Germinal center (tissue), 1 donor: ENCODE measurements at regions not wholly inside any gene's neighbourhood (a gene's known extent, or its start where the extent isn't known, plus 50 kb on each side); places are given as distances from the start of the nearest gene placed in this dataset.
A peak's percentile ranks its signal among the peaks of the same experiment; 100 is the strongest.

Experiments
- DNase-seq: peaks from one replicate; pipeline ENCODE4 v3.0.0; 2012; ENCODE audit warnings: mixed read lengths, low spot score

DNA sequence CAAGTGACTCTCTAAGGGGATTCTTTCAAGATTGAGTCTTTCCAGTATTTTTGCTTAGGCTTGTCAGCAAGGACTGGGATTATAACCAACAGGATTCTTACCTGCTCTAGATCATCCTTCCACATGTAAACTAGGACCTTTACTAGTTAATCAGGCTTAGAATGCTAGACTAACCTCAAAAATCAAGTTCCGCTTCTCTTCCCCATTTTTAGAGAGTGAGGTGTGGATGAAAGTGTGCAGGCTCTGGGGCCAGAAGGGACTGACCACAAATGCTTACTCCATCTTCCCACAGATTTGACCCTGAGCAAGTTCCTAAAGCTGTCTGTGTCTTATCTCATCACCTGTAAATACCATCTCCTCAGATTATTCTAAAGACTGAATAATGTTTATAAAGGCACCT lies 89.5 kb upstream of the IL12A start:
- DNase-seq, result no peak

GRCh38 chr3:159902546-159903314 lies 85.9 kb upstream of the IL12A start:
- DNase-seq, result no peak

DNA sequence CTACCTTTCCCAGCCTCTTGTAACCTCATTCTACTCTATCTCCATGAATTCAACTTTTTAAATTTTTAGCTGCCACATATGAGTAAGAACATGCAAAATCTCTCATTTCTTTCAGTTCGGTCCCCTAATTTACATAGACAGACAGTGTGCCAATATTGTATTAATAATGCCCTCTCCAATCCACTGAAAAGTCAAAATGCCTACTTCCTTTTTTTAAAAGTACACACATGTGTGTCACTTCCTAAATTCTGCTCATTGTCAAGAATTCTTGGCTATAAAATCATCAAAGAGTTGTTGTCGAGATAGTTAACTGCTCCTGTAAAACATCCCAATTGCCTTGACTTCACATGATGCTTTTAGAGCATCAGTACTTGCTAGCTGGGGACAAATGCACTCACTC lies 84.2 kb upstream of the IL12A start:
- peak; percentile 20 for DNase-seq

GRCh38 chr3:159904911-159905310 lies 83.7 kb upstream of the IL12A start:
- no peak for DNase-seq

DNA sequence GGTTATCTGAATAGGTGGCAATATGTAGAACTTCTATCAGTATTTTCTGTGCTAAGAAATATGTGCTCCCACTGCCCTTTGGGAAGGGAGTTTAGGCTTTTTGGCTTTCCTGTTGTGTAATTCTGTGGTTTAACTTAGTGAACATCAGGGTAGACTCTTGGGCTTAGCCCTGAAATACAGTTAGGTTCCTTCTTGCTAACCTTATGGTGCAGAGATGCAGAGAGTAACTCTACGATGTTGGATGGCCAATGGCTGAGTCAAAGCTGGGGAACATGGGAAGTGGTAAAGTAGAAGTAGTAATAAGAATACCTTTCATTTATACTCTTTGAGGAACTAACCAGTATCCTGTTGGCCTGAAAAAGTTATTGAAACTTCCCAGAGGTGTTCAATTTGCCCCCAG lies 80.8 kb upstream of the IL12A start:
- no peak for DNase-seq

- DNase-seq, result peak; percentile 13
These were observed 77.5 kb upstream of the IL12A start for GRCh38 chr3:159910991-159911663.

DNA sequence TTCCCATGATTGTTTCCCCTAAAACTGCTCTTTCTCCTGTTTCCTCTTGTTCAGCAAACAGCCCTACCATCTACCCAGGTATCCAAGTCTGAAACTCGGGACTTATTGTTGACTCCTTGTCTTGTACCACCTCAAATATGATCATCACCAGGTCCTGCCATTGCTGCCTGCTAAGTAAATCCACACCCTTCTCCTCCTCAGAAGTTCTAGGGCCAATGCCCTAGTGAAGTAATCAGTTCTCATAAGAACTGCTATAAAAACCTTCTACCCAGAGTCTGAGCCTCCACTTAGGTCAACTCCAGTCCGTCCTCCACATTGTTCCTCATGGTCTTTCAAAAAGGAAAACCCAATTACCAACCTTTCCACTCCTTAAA lies 77.0 kb upstream of the IL12A start:
- DNase-seq, result no peak

GRCh38 chr3:159913712-159914414 lies 74.8 kb upstream of the IL12A start:
- no peak for DNase-seq

DNA sequence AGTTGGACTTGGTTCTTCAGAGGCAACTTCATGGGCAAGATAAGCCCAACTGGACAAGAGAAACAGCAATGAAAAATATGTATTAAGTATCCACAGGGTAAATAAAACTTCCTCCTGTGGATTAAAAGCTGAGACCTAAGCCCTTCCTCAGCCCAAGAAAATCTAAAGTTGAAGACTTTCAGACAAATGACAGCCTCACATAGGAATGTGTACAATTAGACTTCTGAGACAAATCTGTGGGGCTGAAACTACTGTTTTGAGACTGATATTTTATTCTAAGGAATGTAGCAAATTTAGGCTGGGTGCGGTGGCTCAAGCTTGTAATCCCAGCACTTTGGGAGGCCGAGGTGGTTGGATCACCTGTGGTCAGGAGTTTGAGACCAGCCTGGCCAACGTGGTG lies 74.2 kb upstream of the IL12A start:
- no peak for DNase-seq

DNA sequence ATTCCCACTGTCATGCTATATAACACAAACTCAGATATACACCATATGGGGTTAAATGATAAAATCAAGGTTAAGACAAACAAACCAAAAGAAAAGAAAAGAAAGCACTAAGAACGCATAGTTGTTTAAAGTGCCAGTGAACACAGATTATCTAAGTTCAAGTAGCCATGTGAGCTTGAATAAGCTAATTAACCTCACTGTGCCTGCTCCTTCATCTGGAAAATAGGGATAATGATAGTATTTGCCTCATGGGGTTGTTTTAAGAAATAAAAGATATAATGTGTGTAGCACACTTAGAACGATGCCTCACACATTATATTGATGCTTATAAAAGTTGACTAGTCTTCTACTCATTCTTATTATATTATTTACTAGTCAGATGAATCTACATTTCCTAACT lies 72.6 kb upstream of the IL12A start:
- no peak for DNase-seq

- DNase-seq, result no peak
These were observed 71.5 kb upstream of the IL12A start for GRCh38 chr3:159917141-159917540.

DNA sequence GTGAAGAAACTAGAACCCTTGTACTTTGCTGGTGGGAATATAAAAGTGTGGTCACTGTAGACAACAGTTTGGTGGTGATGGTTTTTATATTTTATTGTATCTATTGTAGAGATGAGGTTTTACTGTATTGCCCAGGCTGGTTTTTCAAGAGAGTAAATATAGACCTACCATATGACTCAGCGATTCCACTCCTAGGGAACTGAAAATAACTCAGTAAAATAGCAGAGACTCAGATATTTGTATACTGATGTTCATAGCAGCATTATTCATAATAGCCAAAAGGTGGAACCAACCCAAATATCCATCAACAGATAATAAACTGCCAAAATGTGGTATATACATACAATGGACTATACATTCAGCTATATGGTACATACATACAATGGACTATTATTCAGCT lies 68.8 kb upstream of the IL12A start:
- DNase-seq, result no peak

DNA sequence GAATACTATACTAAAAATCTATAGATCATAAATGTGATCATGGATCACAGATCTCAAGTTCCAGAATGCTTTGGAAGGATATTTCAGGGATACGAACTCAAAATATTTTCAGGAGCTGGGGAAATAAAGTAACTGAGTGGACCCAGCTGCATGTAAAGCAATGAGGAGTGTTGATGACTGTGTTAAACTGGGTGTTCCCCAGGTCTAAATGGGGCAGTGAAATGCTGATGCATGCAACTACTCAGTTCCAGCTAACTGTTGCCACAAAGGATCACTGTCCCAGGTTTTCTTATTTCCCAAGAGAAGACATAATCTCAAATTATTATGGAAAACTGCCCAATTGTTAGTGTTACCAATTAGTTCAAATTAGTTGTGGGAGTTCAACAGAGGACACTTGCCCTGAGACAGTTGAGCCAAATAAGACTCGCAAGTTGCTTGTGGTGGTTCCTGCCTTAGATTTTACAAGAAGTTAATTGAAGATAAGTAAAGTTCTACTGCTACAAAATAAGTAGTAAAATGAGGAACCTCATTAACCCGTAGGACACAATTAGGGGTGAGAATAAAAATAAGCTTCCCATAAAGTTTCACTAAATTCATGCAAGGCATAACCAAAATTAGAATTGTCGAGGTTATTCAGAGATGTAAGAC lies 66.3 kb upstream of the IL12A start:
- DNase-seq, result no peak

DNA sequence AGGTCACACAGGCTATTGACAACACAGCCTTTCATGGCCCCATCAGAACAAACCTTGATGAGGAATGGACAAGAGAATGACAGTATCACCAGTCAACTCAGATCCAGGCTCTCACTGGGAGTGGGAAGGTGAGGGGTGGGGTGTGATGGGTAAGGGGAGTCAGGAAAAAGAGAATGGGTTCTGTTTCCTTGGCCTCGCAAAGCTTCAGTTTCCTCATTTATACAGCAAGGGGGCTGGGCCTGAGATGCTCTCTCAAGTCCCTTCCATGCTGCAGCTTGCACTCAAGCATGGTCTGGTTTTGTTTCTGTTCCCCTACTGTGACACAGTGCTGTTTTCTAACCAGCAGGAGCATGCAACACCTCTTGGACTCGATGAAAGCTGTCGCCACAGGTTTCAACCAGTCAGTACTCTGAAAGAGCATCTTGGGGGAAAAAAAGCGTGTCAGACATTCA lies 65.7 kb upstream of the IL12A start:
- DNase-seq, result peak; percentile 55

DNA sequence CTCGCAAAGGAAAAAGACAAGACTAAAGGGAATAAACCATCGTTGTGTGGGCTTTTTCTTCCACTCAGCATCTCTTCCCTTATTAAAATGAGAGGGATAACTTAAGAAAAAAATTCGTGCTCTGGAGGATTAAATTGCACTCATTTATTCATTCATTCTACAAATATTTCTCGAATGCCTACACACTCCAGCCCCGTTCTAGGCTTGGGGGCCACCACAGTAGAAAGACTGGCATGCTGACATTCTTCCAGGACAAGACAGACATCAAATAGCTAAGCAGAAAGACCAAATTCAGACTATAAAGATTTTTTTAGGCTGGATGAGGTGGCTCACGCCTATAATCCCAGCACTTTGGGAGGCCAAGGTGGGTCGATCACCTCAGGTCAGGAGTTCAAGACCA lies 65.3 kb upstream of the IL12A start:
- DNase-seq, result no peak

- DNase-seq, result no peak
These were observed 64.7 kb upstream of the IL12A start for GRCh38 chr3:159923956-159924355.

DNA sequence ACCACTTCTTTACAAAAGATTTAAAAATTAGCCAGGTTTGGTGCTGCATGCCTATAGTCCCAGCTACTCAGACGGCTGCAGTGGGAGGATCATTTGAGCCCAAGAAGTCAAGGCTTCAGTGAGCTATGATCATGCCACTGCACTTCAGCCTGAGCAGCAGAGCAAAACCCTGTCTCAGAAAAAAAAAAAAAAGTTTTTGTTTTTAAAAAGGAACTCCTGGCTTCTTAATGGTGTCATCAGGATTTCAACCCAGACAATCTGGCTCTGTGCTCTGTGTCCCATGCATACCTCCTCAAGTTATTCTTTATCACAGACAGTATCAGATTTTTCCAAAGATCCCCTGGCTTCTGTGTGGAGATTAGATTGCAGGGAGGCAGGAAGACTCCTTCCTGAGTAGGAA lies 64.2 kb upstream of the IL12A start:
- no peak for DNase-seq

DNA sequence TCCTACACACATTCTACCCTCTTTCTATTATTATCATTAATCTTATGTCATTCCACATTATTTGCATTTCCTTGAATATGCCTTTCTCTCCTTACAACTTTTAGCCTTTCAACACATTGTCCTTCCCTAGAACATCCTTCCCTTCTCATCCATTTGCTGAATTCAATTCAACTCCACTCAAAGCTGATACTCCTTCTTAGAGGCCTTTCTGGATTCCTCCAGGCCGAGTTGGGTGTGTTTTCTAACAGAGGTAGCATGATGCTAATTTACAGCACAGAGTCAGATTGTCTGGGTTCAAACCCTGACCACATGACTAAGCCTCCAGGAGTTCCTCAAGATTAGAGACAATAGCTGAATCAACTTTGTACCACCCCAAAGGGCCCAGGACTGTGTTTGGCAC lies 63.4 kb upstream of the IL12A start:
- no peak for DNase-seq

DNA sequence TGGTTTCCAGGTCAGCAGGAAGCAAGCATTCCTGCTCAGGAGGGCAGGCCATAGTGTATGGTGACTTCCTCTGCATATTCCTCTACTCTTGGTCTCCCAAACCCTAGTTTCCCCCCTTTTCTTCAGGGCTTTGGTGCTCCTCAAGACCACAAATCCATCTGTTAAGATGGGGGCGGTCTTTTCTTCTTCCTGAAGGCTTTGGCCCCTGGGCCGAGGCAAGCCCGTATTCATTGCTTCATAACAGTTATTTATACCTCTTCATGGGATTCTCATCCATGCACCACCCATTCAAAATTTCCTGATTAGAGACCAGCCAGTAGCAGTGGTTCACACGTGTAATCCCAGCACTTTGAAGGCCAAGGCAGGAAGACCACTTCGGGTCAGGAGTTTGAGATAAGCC lies 62.1 kb upstream of the IL12A start:
- no peak for DNase-seq

GRCh38 chr3:159928071-159928491 lies 60.6 kb upstream of the IL12A start:
- DNase-seq, result no peak

- DNase-seq, result no peak
These were observed 60.0 kb upstream of the IL12A start for GRCh38 chr3:159928666-159929065.
